Activated T-helper 17 cell treated with anti-CD3 and anti-CD28 coated beads, Interleukin-2, amount 50 U/mL, for 72 hours (primary cell): ENCODE measurements at regions not wholly inside any gene's neighbourhood (a gene's known extent, or its start where the extent isn't known, plus 50 kb on each side); places are given as distances from the start of the nearest gene placed in this dataset.
"Not testable (repeated sequence)": the region's sequence is repeated elsewhere in the genome, so short reads cannot be mapped to it uniquely, and the experiment has no call there.

ENCODE experiments used
- ATAC-seq: fragments of 150-1000 bp; cut with Tn5 transposase; replicated peaks from 2 replicates; pipeline ENCODE4 v1.10.0; 2021; ENCODE audit warnings: mild to moderate bottlenecking, moderate library complexity
- H3K27ac Mint-ChIP-seq: one replicate; pipeline ENCODE4 v1.8.0; 2022; ENCODE audit warnings: mixed read lengths
- H3K27me3 Mint-ChIP-seq: one replicate; pipeline ENCODE4 v1.8.0; 2022; ENCODE audit warnings: mixed read lengths
- H3K36me3 Mint-ChIP-seq: one replicate; pipeline ENCODE4 v1.8.0; 2022; ENCODE audit warnings: low read depth, mild to moderate bottlenecking, mixed read lengths
- H3K4me1 Mint-ChIP-seq: one replicate; pipeline ENCODE4 v1.8.0; 2022; ENCODE audit warnings: mixed read lengths
- H3K4me3 Mint-ChIP-seq: one replicate; pipeline ENCODE4 v1.8.0; 2022; ENCODE audit warnings: mild to moderate bottlenecking, mixed read lengths
- H3K9me3 Mint-ChIP-seq: one replicate; pipeline ENCODE4 v1.8.0; 2022; ENCODE audit warnings: mixed read lengths

DNA sequence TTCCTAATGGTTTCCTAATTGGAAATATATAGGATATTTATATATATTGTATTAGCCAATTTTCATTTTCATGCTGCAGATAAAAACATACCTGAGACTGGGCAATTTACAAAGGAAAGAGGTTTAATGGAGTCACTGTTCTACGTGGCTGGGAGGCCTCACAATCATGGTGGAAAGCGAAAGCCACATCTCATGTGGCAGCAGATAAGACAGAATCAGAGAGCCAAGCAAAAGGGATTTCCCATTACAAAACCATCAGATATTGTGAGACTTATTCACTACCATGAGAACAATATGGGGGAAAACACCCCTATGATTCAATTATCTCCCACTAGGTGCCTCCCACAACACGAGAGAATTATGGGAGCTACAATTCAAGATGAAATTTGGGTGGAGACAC, 242.5 kb upstream of the NETO1 start:
- Mint-ChIP-seq H3K36me3 (no peaks in the 10 kb centered on the region), H3K27ac (no peak overlapping the region), H3K27me3 (no peaks in the 10 kb centered on the region), H3K4me3 (no peak overlapping the region), H3K9me3 (peaks cover 8% of the 10 kb centered on the region), H3K4me1 (no peaks in the 10 kb centered on the region)
- ATAC-seq, result no peak

- peaks cover 13% of the 10 kb centered on the region for H3K9me3 Mint-ChIP-seq
- no peak for ATAC-seq
- H3K4me1 Mint-ChIP-seq, result no peaks in the 10 kb centered on the region
These were observed 234.2 kb upstream of the NETO1 start for GRCh38 chr18:73101977-73102376.

DNA sequence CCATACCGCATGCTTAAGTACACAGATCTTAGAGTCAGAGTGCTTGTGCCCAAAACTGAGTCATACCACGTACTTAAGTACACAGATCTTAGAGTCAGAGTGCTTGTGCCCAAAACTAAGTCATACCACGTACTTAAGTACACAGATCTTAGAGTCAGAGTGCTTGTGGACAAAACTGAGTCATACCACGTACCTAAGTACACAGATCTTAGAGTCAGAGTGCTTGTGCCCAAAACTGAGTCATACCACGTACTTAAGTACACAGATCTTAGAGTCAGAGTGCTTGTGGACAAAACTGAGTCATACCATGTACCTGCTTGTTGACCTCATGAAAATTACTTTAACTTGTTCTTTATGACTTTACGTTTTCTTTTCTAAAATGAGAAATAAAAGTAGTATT, 233.7 kb upstream of the NETO1 start:
- not testable (repeated sequence) for ATAC-seq, H3K27ac Mint-ChIP-seq, H3K4me3 Mint-ChIP-seq, H3K27me3 Mint-ChIP-seq, H3K4me1 Mint-ChIP-seq, H3K36me3 Mint-ChIP-seq
- peaks cover 13% of the 10 kb centered on the region for H3K9me3 Mint-ChIP-seq

More at GRCh38 chr18:73101977-73102376, 234.2 kb upstream of the NETO1 start:
- Mint-ChIP-seq H3K27me3 (no peaks in the 10 kb centered on the region), H3K36me3 (no peaks in the 10 kb centered on the region), H3K27ac (no peak overlapping the region), H3K4me3 (no peak overlapping the region)

DNA sequence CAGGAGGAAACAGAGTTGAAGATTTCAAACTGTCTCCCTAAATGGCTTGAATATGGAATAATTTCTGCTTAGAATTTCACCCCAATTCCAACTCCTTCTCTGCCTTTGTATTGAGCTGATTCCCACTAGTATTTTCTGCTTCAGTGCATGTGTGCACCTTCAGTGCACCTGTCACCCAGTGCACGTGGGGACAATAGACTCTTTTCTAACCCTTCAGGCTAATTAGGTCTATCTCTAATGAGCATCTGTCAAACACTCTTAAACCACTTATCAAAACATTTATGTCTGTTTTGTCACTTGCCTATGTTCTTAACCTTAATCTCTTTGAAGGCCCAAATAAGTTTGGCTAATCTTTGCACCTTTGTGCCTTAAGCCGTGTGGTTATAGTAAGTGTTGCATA, 232.0 kb upstream of the NETO1 start:
- Mint-ChIP-seq H3K27ac (no peak overlapping the region), H3K36me3 (no peaks in the 10 kb centered on the region), H3K27me3 (no peaks in the 10 kb centered on the region), H3K4me1 (no peaks in the 10 kb centered on the region), H3K9me3 (peaks cover 14% of the 10 kb centered on the region), H3K4me3 (no peak overlapping the region)
- no peak for ATAC-seq

GRCh38 chr18:73093687-73094250, 226.0 kb upstream of the NETO1 start:
- H3K36me3 Mint-ChIP-seq, result no peaks in the 10 kb centered on the region
- no peak overlapping the region for H3K4me3 Mint-ChIP-seq
- no peaks in the 10 kb centered on the region for H3K27me3 Mint-ChIP-seq
- no peaks in the 10 kb centered on the region for H3K4me1 Mint-ChIP-seq
- H3K9me3 Mint-ChIP-seq, result peaks cover 17% of the 10 kb centered on the region
- H3K27ac Mint-ChIP-seq, result no peak overlapping the region
- no peak for ATAC-seq

DNA sequence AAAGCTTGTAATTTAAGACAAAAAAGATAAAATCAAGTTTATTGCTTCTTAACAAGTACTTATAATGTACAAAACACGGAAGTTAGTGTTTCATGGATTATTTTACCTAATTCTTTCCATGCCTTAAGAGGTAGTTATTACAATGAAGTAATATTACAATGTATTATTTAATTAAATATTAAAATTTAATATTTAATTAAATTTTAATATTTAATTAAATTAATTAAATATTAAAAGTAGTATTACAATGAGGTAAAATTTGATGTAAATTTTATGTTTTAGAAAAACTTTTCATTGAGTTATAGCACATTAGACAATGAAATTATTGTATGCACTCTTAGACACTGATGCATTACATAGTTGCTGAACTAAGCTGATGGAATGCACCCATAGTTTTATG, 220.7 kb upstream of the NETO1 start:
- peaks cover 15% of the 10 kb centered on the region for H3K9me3 Mint-ChIP-seq
- no peaks in the 10 kb centered on the region for H3K27me3 Mint-ChIP-seq
- H3K27ac Mint-ChIP-seq, result no peak overlapping the region
- H3K36me3 Mint-ChIP-seq, result no peaks in the 10 kb centered on the region
- no peaks in the 10 kb centered on the region for H3K4me1 Mint-ChIP-seq
- no peak overlapping the region for H3K4me3 Mint-ChIP-seq
- no peak for ATAC-seq

GRCh38 chr18:73087282-73087977, 219.6 kb upstream of the NETO1 start:
- Mint-ChIP-seq H3K9me3 (peaks cover 15% of the 10 kb centered on the region), H3K4me1 (no peaks in the 10 kb centered on the region), H3K36me3 (no peaks in the 10 kb centered on the region), H3K4me3 (no peak overlapping the region), H3K27ac (no peak overlapping the region), H3K27me3 (no peaks in the 10 kb centered on the region)
- no peak for ATAC-seq

DNA sequence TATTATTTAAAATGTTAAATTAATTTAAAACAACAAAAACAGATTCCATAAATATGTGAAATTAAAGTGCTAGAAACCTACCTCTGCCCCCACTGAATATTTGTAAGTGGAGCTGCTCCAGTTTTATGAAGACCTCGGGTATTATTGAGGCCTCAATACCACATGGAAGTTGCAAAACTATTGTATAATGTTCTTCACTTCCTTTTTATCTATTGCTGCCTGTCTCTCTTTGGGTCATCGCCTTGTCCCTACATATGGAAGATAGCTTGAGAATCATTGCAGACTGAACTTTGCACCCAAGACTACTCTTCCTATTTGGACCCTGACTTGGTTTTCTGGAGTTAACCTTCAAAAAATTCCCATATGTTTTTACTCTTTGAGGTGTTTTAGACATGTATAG, 212.1 kb upstream of the NETO1 start:
- no peaks in the 10 kb centered on the region for H3K36me3 Mint-ChIP-seq
- ATAC-seq, result no peak
- no peak overlapping the region for H3K27ac Mint-ChIP-seq
- H3K9me3 Mint-ChIP-seq, result peaks cover 19% of the 10 kb centered on the region
- H3K4me3 Mint-ChIP-seq, result no peak overlapping the region
- no peaks in the 10 kb centered on the region for H3K4me1 Mint-ChIP-seq
- no peaks in the 10 kb centered on the region for H3K27me3 Mint-ChIP-seq

- no peak overlapping the region for H3K4me3 Mint-ChIP-seq
- peaks cover 6% of the 10 kb centered on the region for H3K9me3 Mint-ChIP-seq
- no peaks in the 10 kb centered on the region for H3K4me1 Mint-ChIP-seq
- no peak overlapping the region for H3K27ac Mint-ChIP-seq
- no peak for ATAC-seq
- no peaks in the 10 kb centered on the region for H3K27me3 Mint-ChIP-seq
- H3K36me3 Mint-ChIP-seq, result no peaks in the 10 kb centered on the region
These were observed 193.0 kb upstream of the NETO1 start for GRCh38 chr18:73060666-73061288.

GRCh38 chr18:73059280-73059679, 191.5 kb upstream of the NETO1 start:
- no peak overlapping the region for H3K27ac Mint-ChIP-seq
- H3K4me1 Mint-ChIP-seq, result no peaks in the 10 kb centered on the region
- no peak overlapping the region for H3K4me3 Mint-ChIP-seq
- H3K36me3 Mint-ChIP-seq, result no peaks in the 10 kb centered on the region
- no peaks in the 10 kb centered on the region for H3K27me3 Mint-ChIP-seq
- ATAC-seq, result no peak
- peaks cover 6% of the 10 kb centered on the region for H3K9me3 Mint-ChIP-seq

- Mint-ChIP-seq H3K9me3 (peaks cover 11% of the 10 kb centered on the region), H3K4me3 (no peak overlapping the region), H3K27me3 (no peaks in the 10 kb centered on the region), H3K36me3 (no peaks in the 10 kb centered on the region), H3K27ac (no peak overlapping the region), H3K4me1 (no peaks in the 10 kb centered on the region)
- ATAC-seq, result no peak
These were observed 179.9 kb upstream of the NETO1 start for GRCh38 chr18:73047688-73048087.

- Mint-ChIP-seq H3K4me1 (no peaks in the 10 kb centered on the region), H3K27me3 (no peaks in the 10 kb centered on the region), H3K36me3 (no peaks in the 10 kb centered on the region), H3K4me3 (no peak overlapping the region), H3K9me3 (peaks cover 4% of the 10 kb centered on the region), H3K27ac (no peak overlapping the region)
- ATAC-seq, result no peak
These were observed 177.2 kb upstream of the NETO1 start for GRCh38 chr18:73045037-73045436.

- Mint-ChIP-seq H3K36me3 (no peaks in the 10 kb centered on the region), H3K4me3 (no peak overlapping the region), H3K27ac (no peak overlapping the region), H3K27me3 (no peaks in the 10 kb centered on the region), H3K4me1 (no peaks in the 10 kb centered on the region), H3K9me3 (peaks cover 8% of the 10 kb centered on the region)
- ATAC-seq, result no peak
These were observed 175.8 kb upstream of the NETO1 start for GRCh38 chr18:73043611-73044010.

GRCh38 chr18:73043211-73043610, 175.4 kb upstream of the NETO1 start:
- Mint-ChIP-seq H3K4me3 (no peak overlapping the region), H3K36me3 (no peaks in the 10 kb centered on the region), H3K9me3 (peaks cover 8% of the 10 kb centered on the region), H3K27me3 (no peaks in the 10 kb centered on the region), H3K4me1 (no peaks in the 10 kb centered on the region), H3K27ac (no peak overlapping the region)
- no peak for ATAC-seq

- Mint-ChIP-seq H3K4me1 (no peaks in the 10 kb centered on the region), H3K4me3 (no peak overlapping the region), H3K27ac (no peak overlapping the region), H3K36me3 (no peaks in the 10 kb centered on the region), H3K9me3 (peaks cover 4% of the 10 kb centered on the region), H3K27me3 (no peaks in the 10 kb centered on the region)
- ATAC-seq, result no peak
These were observed 172.5 kb upstream of the NETO1 start for GRCh38 chr18:73040247-73040646.
